Panc1 (cell line): ENCODE measurements at regions not wholly inside any gene's neighbourhood (a gene's known extent, or its start where the extent isn't known, plus 50 kb on each side); places are given as distances from the start of the nearest gene placed in this dataset.

Experiments
- ATAC-seq: fragments of 200-7000 bp; cut with Tn5 transposase; 2 replicates; pipeline ENCODE4 v1.9.1; 2020; ENCODE audit warnings: mild to moderate bottlenecking, moderate library complexity
- BruUV-seq: library from RNA; stranded (reverse); fragments of 400-500 nt; replicated peaks from 2 replicates; lab custom pipeline; 2021; lab: Mats Ljungman, UMichigan
- CTCF ChIA-PET: fragments of 300-600 bp; sonication (Branson Sonifier 250); formaldehyde crosslinking; loops from one replicate; lab custom pipeline; 2022; ENCODE audit warnings: antibody characterized with exemption; lab: Charles Lee
- POLR2A ChIA-PET: fragments of 300-600 bp; sonication (Branson Sonifier 250); formaldehyde crosslinking; loops from one replicate; lab custom pipeline; 2022; ENCODE audit warnings: antibody characterized with exemption; lab: Charles Lee
- DNase-seq: peaks from one replicate; pipeline ENCODE4 v3.0.0-alpha.2; 2010; ENCODE audit warnings: low read depth, low spot score
- H3K27ac ChIP-seq: 2 replicates; pipeline ENCODE4 v1.5.1; 2011; ENCODE audit warnings: mild to moderate bottlenecking, low read length, inconsistent platforms
- H3K27me3 ChIP-seq: fragments of 200-500 bp; sonication (Bioruptor generic); 2 replicates; pipeline ENCODE4 v1.6.0; 2014; ENCODE audit warnings: low read length, inconsistent platforms; ENCODE audit not compliant: control insufficient read depth, insufficient read depth
- H3K36me3 ChIP-seq: fragments of 200-500 bp; sonication (Bioruptor generic); 2 replicates; pipeline ENCODE4 v1.5.1; 2014; ENCODE audit warnings: inconsistent platforms, mild to moderate bottlenecking, low read length, moderate library complexity; ENCODE audit not compliant: control insufficient read depth, insufficient read depth
- H3K4me1 ChIP-seq: 2 replicates; pipeline ENCODE4 v1.5.1; 2011; ENCODE audit warnings: inconsistent platforms, mild to moderate bottlenecking, low read length, moderate library complexity; ENCODE audit not compliant: control insufficient read depth, insufficient read depth
- H3K4me3 ChIP-seq, 2 experiments: 2 replicates each; pipeline ENCODE4 v1.5.1; 2011 to 2012; ENCODE audit warnings: low read depth in 2 of 2, low read length in 2 of 2, mild to moderate bottlenecking in 2 of 2, inconsistent platforms in 1 of 2, moderate library complexity in 1 of 2
- H3K9me3 ChIP-seq: fragments of 200-500 bp; sonication (Bioruptor generic); 2 replicates; pipeline ENCODE4 v1.5.1; 2014; ENCODE audit warnings: low read depth, mild to moderate bottlenecking, inconsistent platforms, low read length, moderate library complexity; ENCODE audit not compliant: control insufficient read depth, insufficient read depth
- CTCF ChIP-seq: fragments of 450-650 bp; IDR thresholded peaks from 2 replicates; pipeline ENCODE4 v1.5.1; 2017; ENCODE audit warnings: mild to moderate bottlenecking
- POLR2AphosphoS5 ChIP-seq: IDR thresholded peaks from 2 replicates; pipeline ENCODE4 v1.6.1; 2012; ENCODE audit warnings: mild to moderate bottlenecking, low read depth, low read length, moderate library complexity
- REST ChIP-seq, 2 experiments: IDR thresholded peaks; 2 replicates each; pipeline ENCODE4 v1.6.1; 2011 to 2012; ENCODE audit warnings: low read depth in 2 of 2, control low read depth in 1 of 2, low read length in 1 of 2, mild to moderate bottlenecking in 1 of 2, moderate library complexity in 1 of 2; ENCODE audit not compliant: insufficient read depth in 1 of 2
- SIN3A ChIP-seq: IDR thresholded peaks from 2 replicates; pipeline ENCODE4 v1.6.1; 2012; ENCODE audit warnings: low read depth, mild to moderate bottlenecking, low read length, moderate library complexity, borderline replicate concordance; ENCODE audit not compliant: insufficient read depth
- TCF7L2 ChIP-seq: IDR thresholded peaks from 2 replicates; pipeline ENCODE4 v1.6.1; 2011; ENCODE audit warnings: mild to moderate bottlenecking, low read depth, low read length, inconsistent platforms
- in situ Hi-C: cut with HindIII; loops from 2 replicates; pipeline ENCODE4 v1.10.0; 2016; ENCODE audit warnings: low sequenced_read_pairs, low pct_unique_long_range_greater_than_20kb
- intact Hi-C: fragments of 100-400 bp; cut with micrococcal nuclease; formaldehyde crosslinking; loops from one replicate; pipeline ENCODE4 v1.10.0; 2022; ENCODE audit not compliant: unreplicated experiment

- CTCF ChIA-PET: no interaction called here
- in situ Hi-C loops (no loop called here), intact Hi-C loops (no loop called here)
- no TSS peak for BruUV-seq
- H3K36me3 ChIP-seq: no peaks in the 10 kb centered on the region
- TF ChIP-seq CTCF (no peak), REST (IDR thresholded peaks at IDR 0.05; ENCODE audit: insufficient read depth in 1 of 2, low read depth in 2 of 2, low read length in 1 of 2) (no peak), TCF7L2 (no peak), POLR2AphosphoS5 (no peak), SIN3A (no peak)
- ATAC-seq (no peak), DNase-seq (no peak)
- H3K27ac ChIP-seq: no peak overlapping the region
- POLR2A ChIA-PET: no interaction called here
- no peaks in the 10 kb centered on the region for H3K4me1 ChIP-seq
- no peaks in the 10 kb centered on the region for H3K27me3 ChIP-seq
- no peaks in the 10 kb centered on the region for H3K9me3 ChIP-seq
- no peak overlapping the region for H3K4me3 ChIP-seq
Observed at GRCh38 chr4:175905925-175906324, 93.9 kb upstream of the GPM6A start.

GRCh38 chr4:175906384-175906783 is 94.3 kb upstream of the GPM6A start:
- no peak overlapping the region for H3K4me3 ChIP-seq
- H3K36me3 ChIP-seq: no peaks in the 10 kb centered on the region
- no peaks in the 10 kb centered on the region for H3K27me3 ChIP-seq
- TF ChIP-seq SIN3A (no peak), POLR2AphosphoS5 (no peak), TCF7L2 (no peak), CTCF (no peak), REST (IDR thresholded peaks at IDR 0.05; ENCODE audit: insufficient read depth in 1 of 2, low read depth in 2 of 2, low read length in 1 of 2) (no peak)
- BruUV-seq: no TSS peak
- in situ Hi-C loops: no loop called here
- DNase-seq: no peak
- no peaks in the 10 kb centered on the region for H3K4me1 ChIP-seq
- no peak for ATAC-seq
- H3K27ac ChIP-seq: no peak overlapping the region
- H3K9me3 ChIP-seq: no peaks in the 10 kb centered on the region
- ChIA-PET POLR2A (no interaction called here), CTCF (no interaction called here)
- intact Hi-C loops: no loop called here
